Colonic mucosa (tissue), 4 donors: ENCODE measurements at regions not wholly inside any gene's neighbourhood (a gene's known extent, or its start where the extent isn't known, plus 50 kb on each side); places are given as distances from the start of the nearest gene placed in this dataset.
A peak's percentile ranks its signal among the peaks of the same experiment; 100 is the strongest.

Experiments
- DNase-seq: peaks from one replicate; pipeline ENCODE4 v3.0.0-alpha.2; 2020
- H3K27ac ChIP-seq: fragments of 200-600 bp; one replicate; pipeline ENCODE4 v1.8.0; 2021
- H3K27me3 ChIP-seq: fragments of 200-600 bp; one replicate; pipeline ENCODE4 v1.8.0; 2021
- H3K36me3 ChIP-seq: fragments of 200-600 bp; one replicate; pipeline ENCODE4 v1.8.0; 2021
- H3K4me1 ChIP-seq: fragments of 200-600 bp; one replicate; pipeline ENCODE4 v1.8.0; 2021; ENCODE audit warnings: mild to moderate bottlenecking
- H3K4me3 ChIP-seq: fragments of 200-600 bp; one replicate; pipeline ENCODE4 v1.8.0; 2021
- H3K9ac ChIP-seq, 2 donors: one replicate each; pipeline ENCODE4 v1.7.0; 2013; ENCODE audit warnings: control low read depth in 2 of 2, low read depth in 2 of 2, low read length in 2 of 2
- H3K9me3 ChIP-seq: fragments of 200-600 bp; one replicate; pipeline ENCODE4 v1.8.0; 2021
- CTCF ChIP-seq: fragments of 200-600 bp; IDR thresholded peaks from one replicate; pipeline ENCODE4 v1.8.0; 2022; ENCODE audit warnings: antibody characterized with exemption, mild to moderate bottlenecking
- intact Hi-C: fragments of 100-400 bp; cut with DNase I; formaldehyde crosslinking; loops from one replicate; pipeline ENCODE4 v1.14.1; 2022
- donor health status: healthy.
- donor health status: DM: no; HTN: no; CAD: no.
- donor health status: DM: no; HTN: no; CAD: no.

GRCh38 chr20:59402681-59403080, 102.3 kb downstream of the EDN3 start:
- Histone ChIP-seq H3K9me3 (no peaks in the 10 kb centered on the region), H3K9ac (no peak overlapping the region), H3K4me3 (no peak overlapping the region), H3K36me3 (no peaks in the 10 kb centered on the region), H3K4me1 (peaks cover 12% of the 10 kb centered on the region), H3K27me3 (peaks cover 17% of the 10 kb centered on the region), H3K27ac (no peak overlapping the region)
- intact Hi-C loops, result loop anchor here (5.0 kb wide), 2 partner anchors 180 to 315 kb away; no protein-coding TSS in a partner anchor
- DNase-seq, result no peak
- no peak for TF ChIP-seq CTCF

- Histone ChIP-seq H3K4me1 (peaks cover 12% of the 10 kb centered on the region), H3K4me3 (peak overlapping the region; percentile 12), H3K27ac (no peak overlapping the region), H3K36me3 (no peaks in the 10 kb centered on the region), H3K9me3 (no peaks in the 10 kb centered on the region), H3K9ac (no peak overlapping the region), H3K27me3 (peaks cover 17% of the 10 kb centered on the region)
- peak; percentile 100 for TF ChIP-seq CTCF
- intact Hi-C loops, result loop anchor here (5.0 kb wide), 2 partner anchors 181 to 316 kb away; no protein-coding TSS in a partner anchor
- DNase-seq, result peak; percentile 62
These were observed 103.0 kb downstream of the EDN3 start for GRCh38 chr20:59403261-59403961.

GRCh38 chr20:59403962-59404314, 103.5 kb downstream of the EDN3 start:
- Histone ChIP-seq H3K4me1 (peaks cover 12% of the 10 kb centered on the region), H3K27ac (no peak overlapping the region), H3K27me3 (peaks cover 17% of the 10 kb centered on the region), H3K4me3 (peak overlapping the region; percentile 12), H3K9ac (no peak overlapping the region), H3K36me3 (no peaks in the 10 kb centered on the region), H3K9me3 (no peaks in the 10 kb centered on the region)
- intact Hi-C loops, result loop anchor here (5.0 kb wide), 2 partner anchors 182 to 317 kb away; no protein-coding TSS in a partner anchor
- TF ChIP-seq CTCF, result no peak
- no peak for DNase-seq

GRCh38 chr20:59404749-59405148, 104.3 kb downstream of the EDN3 start:
- H3K27me3 ChIP-seq, result peaks cover 17% of the 10 kb centered on the region
- intact Hi-C loops, result loop anchor here (5.0 kb wide), 2 partner anchors 182 to 317 kb away; no protein-coding TSS in a partner anchor
- no peak for TF ChIP-seq CTCF

GRCh38 chr20:59405226-59406200, 105.1 kb downstream of the EDN3 start:
- intact Hi-C loops, result no loop called here
- Histone ChIP-seq H3K4me1 (peaks cover 12% of the 10 kb centered on the region), H3K36me3 (no peaks in the 10 kb centered on the region)

More at GRCh38 chr20:59404749-59405148, 104.3 kb downstream of the EDN3 start:
- no peak for DNase-seq
- Histone ChIP-seq H3K4me3 (no peak overlapping the region), H3K9me3 (no peaks in the 10 kb centered on the region), H3K9ac (no peak overlapping the region), H3K27ac (no peak overlapping the region), H3K36me3 (no peaks in the 10 kb centered on the region), H3K4me1 (peaks cover 12% of the 10 kb centered on the region)

More at GRCh38 chr20:59405226-59406200, 105.1 kb downstream of the EDN3 start:
- TF ChIP-seq CTCF, result no peak
- H3K9me3 ChIP-seq, result no peaks in the 10 kb centered on the region
- H3K27ac ChIP-seq, result no peak overlapping the region
- H3K27me3 ChIP-seq, result peaks cover 17% of the 10 kb centered on the region
- no peak overlapping the region for H3K9ac ChIP-seq
- H3K4me3 ChIP-seq, result no peak overlapping the region
- DNase-seq, result no peak
